Left lung (tissue), 4 donors: ENCODE measurements at regions not wholly inside any gene's neighbourhood (a gene's known extent, or its start where the extent isn't known, plus 50 kb on each side); places are given as distances from the start of the nearest gene placed in this dataset.

Experiments
- ATAC-seq: fragments of 200-7000 bp; cut with Tn5 transposase; one replicate; pipeline ENCODE4 v1.9.1; 2020; ENCODE audit warnings: moderate library complexity
- DNase-seq, 4 donors: peaks; one replicate each; pipeline ENCODE4 v3.0.0-alpha.2; 2013 to 2020
- H3K27ac ChIP-seq, 2 donors: fragments of 200-600 bp; sonication (generic) in 1 of 2; one replicate each; pipeline versions ENCODE4 v1.5.0 to v1.8.0; 2020 to 2021
- H3K27me3 ChIP-seq, 2 donors: fragments of 200-600 bp; sonication (generic) in 1 of 2; one replicate each; pipeline versions ENCODE4 v1.5.0 to v1.8.0; 2020 to 2021
- H3K36me3 ChIP-seq, 2 donors: fragments of 200-600 bp; sonication (generic) in 1 of 2; one replicate each; pipeline versions ENCODE4 v1.5.0 to v1.8.0; 2020 to 2021
- H3K4me1 ChIP-seq, 2 donors: fragments of 200-600 bp; one replicate each; pipeline ENCODE4 v1.8.0; 2021
- H3K4me3 ChIP-seq, 2 donors: fragments of 200-600 bp; sonication (generic) in 1 of 2; one replicate each; pipeline versions ENCODE4 v1.5.0 to v1.8.0; 2020 to 2021; ENCODE audit warnings: mild to moderate bottlenecking in 1 of 2
- H3K9me3 ChIP-seq, 2 donors: fragments of 200-600 bp; sonication (generic) in 1 of 2; one replicate each; pipeline versions ENCODE4 v1.5.0 to v1.8.0; 2020 to 2021
- intact Hi-C, 2 donors: fragments of 100-400 bp; cut with DNase I; formaldehyde crosslinking; loops; one replicate each; pipeline versions ENCODE4 v1.11.2 to v1.14.2; 2022
- TF ChIP-seq, protein P1 (sequence below), 2 donors: fragments of 200-600 bp; sonication (generic) in 1 of 2; IDR thresholded peaks; one replicate each; pipeline versions ENCODE4 v1.5.0 to v1.8.0; 2021; ENCODE audit warnings: antibody characterized with exemption in 2 of 2
- donor health status: DM: no; HTN: yes; CAD: no.
- donor health status: DM: no; HTN: no; CAD: no.

DNA sequence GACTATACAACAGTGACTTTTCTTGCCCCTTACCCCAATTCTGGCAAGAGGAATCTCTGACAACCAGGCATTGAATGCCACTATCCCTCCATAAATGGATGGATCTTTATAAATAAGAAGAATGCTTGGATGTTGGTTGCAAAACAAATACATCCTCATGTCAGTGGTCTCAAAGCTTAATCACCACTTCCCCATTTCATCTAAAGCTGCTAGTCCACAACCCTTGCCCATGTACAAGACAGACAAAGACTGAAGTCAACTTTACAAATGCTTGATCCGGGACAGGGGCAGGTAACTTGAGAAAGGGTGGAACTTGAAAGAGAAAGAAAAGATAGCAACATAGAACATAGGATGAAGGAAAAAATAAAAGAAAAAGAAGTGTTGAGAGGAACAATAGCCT is 540.5 kb upstream of the NOX3 start:
- H3K27me3 ChIP-seq = no peaks in the 10 kb centered on the region
- H3K4me1 ChIP-seq = no peaks in the 10 kb centered on the region
- no peaks in the 10 kb centered on the region for H3K9me3 ChIP-seq
- intact Hi-C loops = no loop called here
- H3K27ac ChIP-seq = no peak overlapping the region
- ATAC-seq (no peak), DNase-seq (no peak)
- no peaks in the 10 kb centered on the region for H3K36me3 ChIP-seq
- TF ChIP-seq, protein P1, sequence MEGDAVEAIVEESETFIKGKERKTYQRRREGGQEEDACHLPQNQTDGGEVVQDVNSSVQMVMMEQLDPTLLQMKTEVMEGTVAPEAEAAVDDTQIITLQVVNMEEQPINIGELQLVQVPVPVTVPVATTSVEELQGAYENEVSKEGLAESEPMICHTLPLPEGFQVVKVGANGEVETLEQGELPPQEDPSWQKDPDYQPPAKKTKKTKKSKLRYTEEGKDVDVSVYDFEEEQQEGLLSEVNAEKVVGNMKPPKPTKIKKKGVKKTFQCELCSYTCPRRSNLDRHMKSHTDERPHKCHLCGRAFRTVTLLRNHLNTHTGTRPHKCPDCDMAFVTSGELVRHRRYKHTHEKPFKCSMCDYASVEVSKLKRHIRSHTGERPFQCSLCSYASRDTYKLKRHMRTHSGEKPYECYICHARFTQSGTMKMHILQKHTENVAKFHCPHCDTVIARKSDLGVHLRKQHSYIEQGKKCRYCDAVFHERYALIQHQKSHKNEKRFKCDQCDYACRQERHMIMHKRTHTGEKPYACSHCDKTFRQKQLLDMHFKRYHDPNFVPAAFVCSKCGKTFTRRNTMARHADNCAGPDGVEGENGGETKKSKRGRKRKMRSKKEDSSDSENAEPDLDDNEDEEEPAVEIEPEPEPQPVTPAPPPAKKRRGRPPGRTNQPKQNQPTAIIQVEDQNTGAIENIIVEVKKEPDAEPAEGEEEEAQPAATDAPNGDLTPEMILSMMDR (IDR thresholded peaks at IDR 0.05) = no peak
- H3K4me3 ChIP-seq = no peak overlapping the region

DNA sequence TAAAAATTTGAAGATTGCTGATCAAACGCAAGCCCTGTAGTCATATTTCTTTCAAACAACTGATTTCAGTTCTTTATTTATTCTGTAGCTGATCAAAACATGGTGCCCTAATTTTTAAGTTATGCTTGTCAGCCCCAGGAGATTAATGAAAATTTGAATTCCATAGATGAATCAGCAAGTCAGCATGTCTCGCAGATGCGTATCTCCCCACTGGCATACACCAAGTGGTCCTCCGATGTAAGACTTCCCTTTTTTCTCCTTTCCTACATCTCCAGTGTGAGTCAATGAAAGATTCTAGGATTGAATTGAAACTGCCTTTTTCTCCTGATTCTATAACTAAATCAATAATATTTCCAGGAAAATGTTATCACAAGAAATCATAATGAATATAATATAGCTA is 539.6 kb upstream of the NOX3 start:
- Histone ChIP-seq H3K36me3 (no peaks in the 10 kb centered on the region), H3K4me3 (no peak overlapping the region), H3K4me1 (no peaks in the 10 kb centered on the region), H3K9me3 (no peaks in the 10 kb centered on the region), H3K27me3 (no peaks in the 10 kb centered on the region), H3K27ac (no peak overlapping the region)
- TF ChIP-seq, protein P1 (IDR thresholded peaks at IDR 0.05) = no peak
- intact Hi-C loops = no loop called here
- no peak for ATAC-seq
- DNase-seq = no peak

DNA sequence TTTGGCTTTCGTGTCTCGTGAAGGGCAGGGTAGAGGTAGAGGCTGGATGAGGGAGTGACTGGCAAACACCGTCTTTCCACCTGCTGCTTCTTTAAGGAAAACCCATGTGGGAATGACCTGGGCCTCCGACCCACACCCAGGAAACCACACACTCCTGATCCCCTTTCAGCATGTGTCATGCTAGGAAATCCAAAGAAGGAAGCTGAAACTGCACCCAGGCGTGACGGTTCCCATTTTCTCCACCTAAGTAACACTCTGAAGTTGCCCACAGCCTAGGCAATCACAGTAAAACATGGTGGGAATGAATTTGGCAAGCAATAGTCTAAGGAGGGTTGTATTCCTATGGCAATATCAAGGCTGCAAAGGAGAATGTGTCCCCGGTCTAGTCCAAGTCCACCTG is 538.4 kb upstream of the NOX3 start:
- TF ChIP-seq, protein P1 (IDR thresholded peaks at IDR 0.05) = no peak
- H3K27ac ChIP-seq = no peak overlapping the region
- H3K27me3 ChIP-seq = no peaks in the 10 kb centered on the region
- intact Hi-C loops = no loop called here
- H3K9me3 ChIP-seq = no peaks in the 10 kb centered on the region
- H3K4me1 ChIP-seq = no peaks in the 10 kb centered on the region
- H3K36me3 ChIP-seq = no peaks in the 10 kb centered on the region
- no peak for ATAC-seq
- H3K4me3 ChIP-seq = no peak overlapping the region
- no peak for DNase-seq

DNA sequence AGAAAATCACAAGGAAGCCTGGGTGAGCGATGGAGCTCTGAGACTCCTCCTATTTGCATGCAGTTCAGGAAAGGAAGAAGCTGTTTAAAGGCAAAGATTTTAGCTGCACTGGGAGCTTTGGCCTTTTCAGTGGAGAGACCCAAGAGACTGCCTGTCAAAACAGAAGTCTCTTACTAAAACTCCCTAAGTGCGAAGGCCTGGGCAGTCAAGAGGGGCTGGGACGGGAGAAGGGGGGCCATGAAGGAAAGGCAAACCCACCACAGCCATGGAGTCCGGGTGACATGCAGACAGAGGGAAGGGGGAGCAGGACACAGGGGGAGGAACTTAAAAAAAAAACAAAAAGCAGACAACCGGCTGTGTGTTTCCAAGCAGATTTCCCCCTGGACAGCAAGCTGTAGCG is 537.6 kb upstream of the NOX3 start:
- Histone ChIP-seq H3K4me3 (no peak overlapping the region), H3K9me3 (no peaks in the 10 kb centered on the region), H3K4me1 (no peaks in the 10 kb centered on the region), H3K27ac (no peak overlapping the region), H3K36me3 (no peaks in the 10 kb centered on the region), H3K27me3 (no peaks in the 10 kb centered on the region)
- intact Hi-C loops = no loop called here
- DNase-seq (no peak), ATAC-seq (no peak)
- TF ChIP-seq, protein P1 (IDR thresholded peaks at IDR 0.05) = no peak

DNA sequence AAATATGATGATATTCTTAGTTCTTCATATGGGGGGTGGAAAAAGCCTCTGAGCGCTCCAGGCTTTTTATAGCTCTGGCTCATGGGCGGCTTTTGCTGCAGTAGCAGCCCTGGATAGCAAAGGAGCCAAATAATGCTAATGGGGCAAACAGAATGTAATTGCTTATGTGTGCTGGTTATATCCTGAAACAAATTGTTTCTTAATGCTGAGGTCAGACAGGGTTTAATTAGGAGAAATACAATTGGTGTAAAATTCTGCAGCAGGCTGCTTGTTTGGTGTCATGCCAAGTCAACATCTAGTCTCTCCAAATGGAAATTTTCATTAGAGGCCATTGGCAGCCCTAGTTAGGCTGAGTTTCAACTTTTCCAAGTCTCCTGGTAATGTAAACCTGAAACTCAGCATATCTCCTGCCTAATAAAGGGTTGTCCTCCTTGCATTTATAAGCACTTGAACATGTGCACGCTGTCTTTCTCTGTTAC is 530.1 kb upstream of the NOX3 start:
- ATAC-seq (peak; percentile 27), DNase-seq (peak in 2 of 4 donors; percentile 85 to 91)
- no peak overlapping the region for H3K27ac ChIP-seq
- H3K27me3 ChIP-seq = no peaks in the 10 kb centered on the region
- H3K36me3 ChIP-seq = no peaks in the 10 kb centered on the region
- intact Hi-C loops = no loop called here
- H3K4me1 ChIP-seq = no peaks in the 10 kb centered on the region
- H3K9me3 ChIP-seq = no peaks in the 10 kb centered on the region
- TF ChIP-seq, protein P1 (IDR thresholded peaks at IDR 0.05) = no peak
- no peak overlapping the region for H3K4me3 ChIP-seq
